Activated naive CD8-positive, alpha-beta T cell treated with anti-CD3 and anti-CD28 coated beads for 36 hours (primary cell): ENCODE measurements at regions not wholly inside any gene's neighbourhood (a gene's known extent, or its start where the extent isn't known, plus 50 kb on each side); places are given as distances from the start of the nearest gene placed in this dataset.

Experiments
- DNase-seq: peaks from one replicate; pipeline ENCODE4 v3.0.0; 2021
- H3K27ac Mint-ChIP-seq: one replicate; pipeline ENCODE4 v1.8.0; 2022; ENCODE audit warnings: mild to moderate bottlenecking, moderate library complexity, mixed read lengths
- H3K27me3 Mint-ChIP-seq: one replicate; pipeline ENCODE4 v1.8.0; 2022; ENCODE audit warnings: mild to moderate bottlenecking, mixed read lengths
- H3K36me3 Mint-ChIP-seq: one replicate; pipeline ENCODE4 v1.8.0; 2021; ENCODE audit warnings: mild to moderate bottlenecking, mixed read lengths
- H3K4me1 Mint-ChIP-seq: one replicate; pipeline ENCODE4 v1.8.0; 2021; ENCODE audit warnings: mixed read lengths
- H3K4me3 Mint-ChIP-seq: one replicate; pipeline ENCODE4 v1.8.0; 2022; ENCODE audit warnings: mild to moderate bottlenecking, moderate library complexity, mixed read lengths
- H3K9me3 Mint-ChIP-seq: one replicate; pipeline ENCODE4 v1.8.0; 2022; ENCODE audit warnings: mixed read lengths

DNA sequence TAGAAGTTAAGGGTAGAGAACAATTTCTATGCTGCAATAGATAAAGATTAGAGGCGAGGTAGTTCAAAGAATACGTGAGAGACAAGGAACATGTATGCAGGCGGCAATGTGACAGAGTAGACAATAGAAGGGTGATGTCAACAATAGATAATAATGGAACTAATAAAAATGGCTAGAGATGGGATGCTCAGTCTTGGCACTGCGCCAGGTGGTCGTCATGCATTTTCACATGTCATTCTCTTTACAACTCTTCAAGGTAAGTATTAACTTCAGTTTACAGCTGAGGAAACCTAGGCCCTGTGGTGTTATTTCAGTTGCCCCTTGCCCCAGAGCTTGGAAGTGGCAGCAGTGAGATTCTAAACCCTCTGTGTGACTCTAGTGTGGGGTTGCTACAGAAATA, 890.7 kb upstream of the CELF4 start:
- no peaks in the 10 kb centered on the region for H3K36me3 Mint-ChIP-seq
- no peak overlapping the region for H3K27ac Mint-ChIP-seq
- H3K27me3 Mint-ChIP-seq = no peaks in the 10 kb centered on the region
- H3K9me3 Mint-ChIP-seq = no peaks in the 10 kb centered on the region
- no peak for DNase-seq
- H3K4me1 Mint-ChIP-seq = no peaks in the 10 kb centered on the region
- H3K4me3 Mint-ChIP-seq = no peak overlapping the region

DNA sequence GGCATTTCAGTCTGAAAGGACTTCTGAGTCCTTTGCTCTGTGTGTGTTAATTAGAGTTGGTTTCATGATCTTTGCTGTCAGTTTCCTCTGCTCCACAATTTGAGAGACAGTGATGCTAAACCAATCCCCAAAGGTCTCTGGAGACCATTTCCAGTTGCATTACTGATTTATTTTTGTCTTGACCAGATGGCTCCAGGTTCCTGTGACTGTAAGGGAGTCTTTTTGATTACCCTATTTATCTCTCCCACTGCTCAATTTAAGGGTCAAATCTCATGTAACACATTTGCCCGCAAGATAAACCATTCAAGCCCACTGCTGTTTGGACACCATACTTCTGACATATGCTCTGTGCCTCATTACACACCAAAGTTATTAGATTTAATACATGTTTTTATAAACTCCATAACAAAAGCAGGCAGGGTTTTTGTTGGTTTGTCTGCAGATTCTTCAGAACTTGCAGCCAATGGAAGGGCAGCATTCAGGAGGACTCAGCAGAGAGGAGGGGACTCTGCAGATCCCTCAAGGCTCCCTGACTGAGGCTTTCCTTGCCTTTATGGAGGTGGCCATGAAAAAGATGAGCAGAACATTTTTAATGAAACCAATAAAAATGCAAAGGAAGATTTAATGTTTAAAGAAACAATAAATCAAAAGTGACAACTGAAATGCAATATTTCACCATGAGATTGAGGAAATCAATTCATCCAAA, 889.3 kb upstream of the CELF4 start:
- DNase-seq = no peak
- Mint-ChIP-seq H3K27ac (no peak overlapping the region), H3K27me3 (no peaks in the 10 kb centered on the region), H3K4me1 (no peaks in the 10 kb centered on the region), H3K4me3 (no peak overlapping the region), H3K36me3 (no peaks in the 10 kb centered on the region), H3K9me3 (no peaks in the 10 kb centered on the region)

DNA sequence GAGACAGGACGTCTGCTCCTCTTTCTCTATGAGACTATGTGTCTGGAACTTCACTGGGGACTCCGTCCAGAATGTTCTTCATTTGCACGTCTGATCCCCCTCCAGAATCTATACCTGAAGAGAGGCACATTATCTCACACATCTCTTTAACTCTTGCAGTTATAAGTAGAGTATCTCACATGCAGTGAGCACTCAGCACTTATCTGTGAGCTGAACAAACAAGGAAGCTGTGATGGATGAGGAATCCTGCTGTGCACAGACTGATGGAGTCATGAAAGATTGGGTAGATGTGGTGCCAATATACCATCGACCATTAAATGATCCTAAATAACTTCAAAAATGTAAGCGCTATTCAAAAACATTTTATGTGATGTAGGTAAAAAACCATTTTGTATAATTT, 888.3 kb upstream of the CELF4 start:
- H3K27me3 Mint-ChIP-seq = no peaks in the 10 kb centered on the region
- no peaks in the 10 kb centered on the region for H3K36me3 Mint-ChIP-seq
- DNase-seq = no peak
- no peaks in the 10 kb centered on the region for H3K4me1 Mint-ChIP-seq
- no peak overlapping the region for H3K27ac Mint-ChIP-seq
- no peaks in the 10 kb centered on the region for H3K9me3 Mint-ChIP-seq
- H3K4me3 Mint-ChIP-seq = no peak overlapping the region

DNA sequence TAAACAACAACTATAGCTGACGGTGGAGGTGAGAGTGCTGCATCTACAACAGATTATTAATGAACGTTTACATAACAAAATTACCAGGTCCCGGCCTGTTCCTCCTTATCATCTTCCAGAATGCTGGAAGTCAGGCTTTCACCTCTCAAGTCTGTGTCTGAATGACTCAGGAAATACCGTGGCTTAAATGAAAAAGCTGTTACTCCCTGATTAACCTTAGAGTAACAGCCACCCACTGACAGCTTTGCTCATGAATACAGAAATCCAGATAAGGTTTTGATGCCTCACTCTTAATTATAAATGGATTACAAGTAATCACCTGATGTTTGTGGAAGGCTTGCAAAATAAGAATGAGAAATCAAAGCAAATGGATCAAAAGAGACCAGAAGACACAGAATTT, 885.3 kb upstream of the CELF4 start:
- Mint-ChIP-seq H3K4me3 (no peak overlapping the region), H3K27ac (no peak overlapping the region), H3K27me3 (no peaks in the 10 kb centered on the region)

DNA sequence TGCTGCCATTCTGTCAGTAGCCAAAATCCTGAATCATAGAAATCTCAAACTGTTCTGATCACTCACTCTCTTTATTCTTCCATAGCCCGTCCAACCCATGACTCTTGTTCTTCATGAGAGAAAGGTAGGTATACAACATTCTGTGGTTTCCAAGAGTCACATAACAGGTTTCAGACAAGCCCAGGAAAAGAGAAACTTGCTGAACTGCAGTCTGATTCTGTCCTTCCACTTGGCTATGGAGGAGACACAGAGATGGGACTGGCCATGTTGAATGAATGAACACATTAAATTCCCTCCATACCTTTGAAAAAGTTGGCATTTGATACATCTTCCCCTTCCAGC, 880.2 kb upstream of the CELF4 start:
- Mint-ChIP-seq H3K9me3 (no peaks in the 10 kb centered on the region), H3K27me3 (peaks cover 6% of the 10 kb centered on the region), H3K27ac (no peak overlapping the region), H3K36me3 (no peaks in the 10 kb centered on the region), H3K4me1 (no peaks in the 10 kb centered on the region), H3K4me3 (no peak overlapping the region)
- DNase-seq = no peak

More for the DNA sequence above, 885.3 kb upstream of the CELF4 start:
- no peaks in the 10 kb centered on the region for H3K4me1 Mint-ChIP-seq
- no peaks in the 10 kb centered on the region for H3K9me3 Mint-ChIP-seq
- H3K36me3 Mint-ChIP-seq = no peaks in the 10 kb centered on the region
- no peak for DNase-seq

DNA sequence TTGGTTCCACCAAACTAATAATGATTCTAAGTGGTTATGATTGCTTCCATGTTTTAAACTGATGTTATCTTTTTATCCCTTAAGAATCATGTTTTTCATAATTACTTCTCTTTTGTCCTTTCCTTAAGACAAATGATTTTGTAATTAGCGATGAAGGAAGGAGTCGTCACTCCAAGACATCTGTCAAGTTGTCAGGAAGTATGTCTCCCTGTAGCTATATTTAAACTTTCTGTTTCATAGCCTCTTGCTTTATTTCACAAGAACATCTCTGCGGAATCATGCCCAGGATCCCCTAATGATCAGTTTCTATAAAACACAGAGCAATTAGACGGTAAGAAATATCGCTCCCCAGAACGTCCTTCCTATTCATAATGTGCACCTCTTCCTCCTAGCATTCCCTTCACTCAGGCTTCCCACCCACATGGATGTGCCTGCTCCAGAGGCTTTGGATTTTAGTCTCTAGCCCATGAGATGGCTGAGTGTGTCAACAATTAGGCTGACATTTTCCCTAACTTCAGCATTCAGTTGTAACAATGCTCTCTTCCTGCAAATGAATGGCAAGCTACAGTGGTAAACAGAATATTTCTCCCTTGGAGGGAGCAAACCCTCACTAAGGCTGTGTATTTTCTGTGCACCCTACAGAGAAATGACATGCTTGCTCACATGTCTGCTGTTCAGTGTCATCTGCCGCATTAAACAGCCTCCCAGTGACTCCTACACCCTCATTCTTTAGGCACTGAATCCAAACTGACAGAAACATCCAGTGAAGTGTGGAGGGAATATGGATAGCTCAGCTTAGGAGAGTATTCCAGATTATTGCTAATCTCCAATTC, 879.6 kb upstream of the CELF4 start:
- Mint-ChIP-seq H3K4me3 (no peak overlapping the region), H3K27ac (no peak overlapping the region), H3K27me3 (peaks cover 6% of the 10 kb centered on the region), H3K4me1 (no peaks in the 10 kb centered on the region), H3K9me3 (no peaks in the 10 kb centered on the region), H3K36me3 (no peaks in the 10 kb centered on the region)
- DNase-seq = no peak

DNA sequence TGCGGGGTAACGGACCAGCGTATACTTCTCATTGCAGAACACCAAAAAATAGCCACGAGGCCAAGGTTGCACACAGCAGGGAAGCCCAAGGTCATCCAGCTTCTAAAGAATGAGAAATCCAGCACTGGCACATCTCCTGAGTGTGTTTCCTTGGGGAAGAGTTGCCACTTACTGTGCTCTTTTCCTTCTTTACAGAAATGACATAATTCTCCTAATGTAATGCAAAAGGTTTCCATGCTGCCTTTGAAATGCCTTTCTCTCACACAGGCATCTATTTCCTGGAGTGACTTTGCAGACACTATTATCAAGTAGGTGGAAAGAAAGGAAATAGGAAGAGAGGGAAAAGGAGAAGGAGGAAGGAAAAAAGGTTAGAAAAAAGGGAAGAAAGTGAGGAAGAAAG, 862.1 kb upstream of the CELF4 start:
- Mint-ChIP-seq H3K27me3 (no peaks in the 10 kb centered on the region), H3K36me3 (no peaks in the 10 kb centered on the region), H3K4me3 (no peak overlapping the region), H3K27ac (no peak overlapping the region), H3K9me3 (no peaks in the 10 kb centered on the region), H3K4me1 (no peaks in the 10 kb centered on the region)
- no peak for DNase-seq

DNA sequence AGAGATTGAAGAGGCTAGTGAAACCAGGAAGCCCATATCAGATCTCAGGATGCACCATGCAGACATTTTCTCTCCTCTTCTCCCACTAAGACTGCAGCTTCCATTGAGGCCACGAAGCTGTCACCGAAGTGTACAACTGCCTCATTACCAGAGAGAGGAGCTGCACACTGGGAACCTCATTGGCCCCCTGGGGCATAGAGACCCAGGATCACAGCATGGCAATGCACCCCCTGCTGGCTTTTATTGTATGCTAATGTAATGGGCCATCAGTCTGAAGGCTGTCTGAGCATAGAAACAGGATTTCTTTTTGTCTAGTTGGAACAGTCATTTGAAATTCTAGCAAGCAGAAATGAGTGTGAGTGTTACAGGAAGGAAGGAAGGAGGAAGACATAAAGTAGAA, 861.6 kb upstream of the CELF4 start:
- DNase-seq = no peak
- H3K9me3 Mint-ChIP-seq = no peaks in the 10 kb centered on the region
- no peak overlapping the region for H3K27ac Mint-ChIP-seq

DNA sequence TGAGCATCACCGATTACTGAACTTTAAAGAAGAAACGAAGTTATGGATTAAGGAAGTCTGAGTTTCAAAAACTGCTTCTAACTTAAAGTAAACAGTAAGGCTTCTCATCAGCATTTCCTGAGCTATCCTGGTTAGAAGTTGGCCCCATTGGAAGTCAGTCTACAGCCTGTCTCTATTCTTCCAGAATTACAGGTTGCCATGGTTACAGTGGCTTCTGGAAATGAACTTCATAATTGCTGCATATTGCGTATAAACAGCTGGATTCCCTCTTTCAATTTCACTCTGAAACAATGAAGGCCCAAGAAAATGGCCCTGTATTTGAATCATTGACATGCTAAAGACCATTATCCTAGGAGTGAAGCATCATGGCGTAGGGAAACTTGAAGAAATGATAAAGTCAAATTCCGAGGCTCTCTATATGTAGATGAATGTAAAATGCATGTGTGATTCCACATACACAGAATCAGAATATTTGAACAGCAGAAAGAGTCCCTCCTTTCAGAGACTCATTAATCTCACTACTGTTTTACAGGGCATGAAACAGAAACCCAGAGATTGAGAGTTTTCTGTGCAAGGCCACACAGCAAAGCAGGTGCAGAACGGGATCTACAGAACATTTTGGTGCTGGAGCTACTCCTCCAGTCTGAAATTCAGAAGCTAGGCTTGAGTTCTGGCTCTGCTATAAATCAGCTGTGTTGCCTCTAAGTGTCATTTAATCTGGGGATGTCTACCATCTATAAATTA, 856.4 kb upstream of the CELF4 start:
- Mint-ChIP-seq H3K36me3 (no peaks in the 10 kb centered on the region), H3K9me3 (no peaks in the 10 kb centered on the region), H3K27me3 (no peaks in the 10 kb centered on the region), H3K4me3 (no peak overlapping the region), H3K4me1 (no peaks in the 10 kb centered on the region), H3K27ac (no peak overlapping the region)
- no peak for DNase-seq

More for the DNA sequence above, 861.6 kb upstream of the CELF4 start:
- Mint-ChIP-seq H3K4me1 (no peaks in the 10 kb centered on the region), H3K27me3 (no peaks in the 10 kb centered on the region), H3K4me3 (no peak overlapping the region), H3K36me3 (no peaks in the 10 kb centered on the region)

DNA sequence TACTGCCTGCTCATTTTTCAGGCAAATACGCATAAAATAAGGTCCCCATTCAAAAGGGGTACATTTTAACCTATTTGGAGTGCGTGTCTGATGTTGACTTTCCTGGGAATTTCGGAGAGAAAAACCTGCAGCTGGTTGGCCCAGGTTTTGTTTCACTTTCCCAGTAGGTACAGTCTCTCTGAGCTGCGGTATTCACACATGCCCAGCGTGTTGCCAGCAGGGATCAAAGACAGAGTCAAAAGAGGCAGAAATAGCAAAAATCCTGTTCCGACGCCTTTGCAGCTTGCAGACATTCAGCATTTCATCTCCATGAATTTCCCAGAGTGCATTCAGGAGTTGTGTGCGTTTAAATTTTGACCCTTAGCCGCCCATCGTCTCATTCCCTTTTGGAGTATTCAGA, 855.4 kb upstream of the CELF4 start:
- Mint-ChIP-seq H3K27ac (no peak overlapping the region), H3K4me1 (no peaks in the 10 kb centered on the region), H3K9me3 (no peaks in the 10 kb centered on the region), H3K36me3 (no peaks in the 10 kb centered on the region), H3K4me3 (no peak overlapping the region), H3K27me3 (no peaks in the 10 kb centered on the region)
- DNase-seq = no peak

DNA sequence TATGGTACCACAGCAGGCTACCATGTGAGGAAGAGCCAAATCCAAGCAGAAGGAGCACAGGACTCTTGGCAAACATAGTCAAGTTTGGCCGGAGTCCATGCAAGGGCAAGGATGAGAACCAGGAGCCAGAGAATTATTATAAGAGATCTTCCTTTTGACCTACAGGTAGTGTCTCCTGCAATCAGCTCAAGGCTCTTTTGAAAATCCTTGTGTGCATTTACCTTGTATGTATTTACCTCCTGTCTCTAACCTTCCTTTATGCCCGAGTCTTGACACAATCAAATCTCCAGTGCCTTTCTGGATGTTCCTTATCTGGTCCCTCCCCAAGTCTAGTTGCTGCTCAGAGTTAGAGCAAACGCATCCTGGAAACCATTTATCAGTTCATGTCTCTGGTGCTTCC, 855.0 kb upstream of the CELF4 start:
- Mint-ChIP-seq H3K27me3 (no peaks in the 10 kb centered on the region), H3K36me3 (no peaks in the 10 kb centered on the region), H3K27ac (no peak overlapping the region), H3K4me3 (no peak overlapping the region), H3K9me3 (no peaks in the 10 kb centered on the region), H3K4me1 (no peaks in the 10 kb centered on the region)
- DNase-seq = no peak

DNA sequence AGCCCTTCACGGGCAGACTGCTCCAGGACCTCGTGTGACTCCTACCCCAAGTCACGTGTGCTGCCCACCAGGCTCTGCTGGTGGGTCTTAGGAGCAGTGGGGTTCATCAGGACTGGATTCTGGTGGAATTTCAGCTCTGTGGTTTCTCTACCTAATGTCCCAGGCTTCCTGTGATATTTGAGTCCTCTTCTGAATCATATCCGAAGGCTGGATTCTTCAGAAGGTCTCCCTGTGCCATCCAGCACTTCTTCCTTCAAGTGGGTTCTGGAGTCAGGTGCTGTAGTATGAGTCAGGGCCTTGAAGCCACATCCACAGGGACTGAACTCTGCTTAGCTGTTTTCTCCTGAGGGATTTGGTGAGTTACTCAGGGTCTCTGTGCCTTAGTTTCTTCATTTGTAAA, 850.2 kb upstream of the CELF4 start:
- Mint-ChIP-seq H3K4me1 (no peaks in the 10 kb centered on the region), H3K9me3 (no peaks in the 10 kb centered on the region), H3K4me3 (no peak overlapping the region), H3K36me3 (no peaks in the 10 kb centered on the region), H3K27ac (no peak overlapping the region), H3K27me3 (no peaks in the 10 kb centered on the region)
- no peak for DNase-seq

DNA sequence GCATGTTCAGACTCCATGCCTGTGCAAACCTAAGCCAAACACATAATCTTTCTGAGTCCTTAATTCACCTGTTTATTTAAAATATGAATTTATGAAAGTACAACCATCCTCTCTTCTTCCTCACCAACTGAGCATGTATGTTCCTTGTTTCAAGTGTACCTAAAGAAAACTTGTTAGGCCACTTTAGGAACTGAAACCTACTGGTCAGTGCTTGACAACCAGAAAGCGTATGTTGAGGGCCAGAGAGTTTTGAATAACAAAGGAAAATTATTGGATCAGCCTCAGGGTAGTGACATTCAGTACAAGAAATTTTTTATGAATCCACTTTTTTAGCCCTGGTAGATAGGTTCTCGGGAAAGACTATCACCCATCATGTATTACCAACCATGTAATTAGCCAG, 847.6 kb upstream of the CELF4 start:
- Mint-ChIP-seq H3K27ac (no peak overlapping the region), H3K4me3 (no peak overlapping the region), H3K4me1 (no peaks in the 10 kb centered on the region), H3K9me3 (no peaks in the 10 kb centered on the region), H3K36me3 (no peaks in the 10 kb centered on the region), H3K27me3 (no peaks in the 10 kb centered on the region)
- DNase-seq = no peak

DNA sequence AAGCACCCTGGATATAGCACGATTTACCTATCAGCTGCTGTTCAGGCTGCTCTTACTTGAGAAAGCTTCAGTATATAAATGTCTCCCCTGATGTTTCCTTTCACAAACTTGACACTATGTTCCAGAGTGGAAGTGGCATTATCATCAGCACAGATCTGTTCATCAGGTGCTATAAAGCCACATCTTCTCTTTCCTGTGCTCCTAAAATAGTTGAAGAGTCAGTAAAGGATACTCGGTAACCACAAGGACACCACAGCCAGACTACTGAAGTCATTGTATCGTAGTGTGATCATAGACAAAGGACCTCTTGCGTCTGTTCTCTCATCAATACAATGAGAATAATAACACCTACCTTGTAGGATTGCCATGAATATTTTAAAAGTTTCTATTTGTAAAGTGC, 841.0 kb upstream of the CELF4 start:
- H3K27me3 Mint-ChIP-seq = no peaks in the 10 kb centered on the region
- H3K36me3 Mint-ChIP-seq = no peaks in the 10 kb centered on the region
- H3K9me3 Mint-ChIP-seq = peaks cover 3% of the 10 kb centered on the region
- DNase-seq = no peak
- H3K27ac Mint-ChIP-seq = no peak overlapping the region
- no peak overlapping the region for H3K4me3 Mint-ChIP-seq
- H3K4me1 Mint-ChIP-seq = no peaks in the 10 kb centered on the region

DNA sequence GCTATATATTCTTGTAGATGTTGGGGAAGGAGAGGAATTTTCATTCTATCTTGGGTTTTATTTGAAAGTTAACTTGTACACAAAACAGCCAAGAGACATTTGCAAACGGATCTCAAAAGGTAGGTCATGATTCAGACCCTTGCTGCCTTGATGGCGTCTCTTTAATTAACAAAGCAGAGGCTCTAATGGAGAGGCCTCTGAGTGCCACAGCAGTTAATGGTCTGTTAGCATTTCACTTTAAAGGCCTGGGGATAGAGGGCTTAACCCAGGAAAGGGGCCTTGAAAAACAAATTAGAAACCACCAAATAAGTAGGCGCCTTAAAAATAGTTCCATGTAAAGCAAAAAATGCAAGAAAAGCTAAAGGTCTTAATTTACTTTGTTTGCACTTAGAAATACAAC, 836.9 kb upstream of the CELF4 start:
- DNase-seq = no peak
- Mint-ChIP-seq H3K4me3 (no peak overlapping the region), H3K36me3 (no peaks in the 10 kb centered on the region), H3K9me3 (peaks cover 1% of the 10 kb centered on the region), H3K27me3 (no peaks in the 10 kb centered on the region), H3K4me1 (no peaks in the 10 kb centered on the region), H3K27ac (no peak overlapping the region)
